Activated CD8-positive, alpha-beta memory T cell treated with anti-CD3 and anti-CD28 coated beads for 1 hour (primary cell): ENCODE measurements at regions not wholly inside any gene's neighbourhood (a gene's known extent, or its start where the extent isn't known, plus 50 kb on each side); places are given as distances from the start of the nearest gene placed in this dataset.

Source experiments
- DNase-seq, 2 donors: peaks; one replicate each; pipeline ENCODE4 v3.0.0-alpha.2; 2020; ENCODE audit warnings: low read depth in 1 of 2; ENCODE audit errors: extremely low read depth in 1 of 2

- no peak for DNase-seq
Observed at GRCh38 chr20:60658681-60659080, 593.4 kb upstream of the CDH4 start.

GRCh38 chr20:60659240-60659639, 592.8 kb upstream of the CDH4 start:
- DNase-seq = no peak

GRCh38 chr20:60662307-60662706, 589.8 kb upstream of the CDH4 start:
- no peak for DNase-seq

GRCh38 chr20:60664106-60664505, 588.0 kb upstream of the CDH4 start:
- no peak for DNase-seq

- DNase-seq = no peak
Observed at GRCh38 chr20:60667641-60668040, 584.4 kb upstream of the CDH4 start.

GRCh38 chr20:60669211-60669610, 582.9 kb upstream of the CDH4 start:
- DNase-seq = no peak

- no peak for DNase-seq
Observed at GRCh38 chr20:60676011-60676410, 576.0 kb upstream of the CDH4 start.

- no peak for DNase-seq
Observed at GRCh38 chr20:60677819-60678218, 574.2 kb upstream of the CDH4 start.

GRCh38 chr20:60680554-60680953, 571.5 kb upstream of the CDH4 start:
- no peak for DNase-seq

GRCh38 chr20:60687213-60687612, 564.8 kb upstream of the CDH4 start:
- no peak for DNase-seq

GRCh38 chr20:60690771-60691170, 561.3 kb upstream of the CDH4 start:
- no peak for DNase-seq

- no peak for DNase-seq
Observed at GRCh38 chr20:60691966-60692615, 560.0 kb upstream of the CDH4 start.

GRCh38 chr20:60693496-60694133, 558.4 kb upstream of the CDH4 start:
- DNase-seq = no peak

GRCh38 chr20:60694763-60695162, 557.3 kb upstream of the CDH4 start:
- DNase-seq = no peak

GRCh38 chr20:60695226-60696000, 556.6 kb upstream of the CDH4 start:
- DNase-seq = no peak

- no peak for DNase-seq
Observed at GRCh38 chr20:60697252-60697651, 554.8 kb upstream of the CDH4 start.

- no peak for DNase-seq
Observed at GRCh38 chr20:60700728-60701127, 551.3 kb upstream of the CDH4 start.

GRCh38 chr20:60704147-60704546, 547.9 kb upstream of the CDH4 start:
- no peak for DNase-seq

GRCh38 chr20:60713396-60713795, 538.7 kb upstream of the CDH4 start:
- DNase-seq = no peak

GRCh38 chr20:60715172-60715571, 536.9 kb upstream of the CDH4 start:
- DNase-seq = no peak

GRCh38 chr20:60718743-60719480, 533.1 kb upstream of the CDH4 start:
- DNase-seq = no peak
